ENCODE measurements at regions not wholly inside any gene's neighbourhood (a gene's known extent, or its start where the extent isn't known, plus 50 kb on each side); places are given as distances from the start of the nearest gene placed in this dataset.

- no peak for DNase-seq (ENCODE audit: low spot score)
Measured at GRCh38 chr9:13648068-13648467, 368.6 kb upstream of the MPDZ start.

- no peak for DNase-seq (ENCODE audit: low spot score)
Measured at GRCh38 chr9:13646500-13647021, 367.1 kb upstream of the MPDZ start.

- DNase-seq (ENCODE audit: low spot score): no peak
Measured at GRCh38 chr9:13645557-13645956, 366.1 kb upstream of the MPDZ start.

GRCh38 chr9:13644675-13645074 is 365.2 kb upstream of the MPDZ start:
- DNase-seq (ENCODE audit: low spot score): no peak

- no peak for DNase-seq (ENCODE audit: low spot score)
Measured at GRCh38 chr9:13642646-13643045, 363.2 kb upstream of the MPDZ start.

GRCh38 chr9:13629067-13629466 is 349.6 kb upstream of the MPDZ start:
- DNase-seq (ENCODE audit: low spot score): no peak

GRCh38 chr9:13628526-13628925 is 349.0 kb upstream of the MPDZ start:
- no peak for DNase-seq (ENCODE audit: low spot score)

GRCh38 chr9:13627502-13627901 is 348.0 kb upstream of the MPDZ start:
- no peak for DNase-seq (ENCODE audit: low spot score)

GRCh38 chr9:13627071-13627470 is 347.6 kb upstream of the MPDZ start:
- no peak for DNase-seq (ENCODE audit: low spot score)

GRCh38 chr9:13626601-13627000 is 347.1 kb upstream of the MPDZ start:
- DNase-seq (ENCODE audit: low spot score): no peak

- DNase-seq (ENCODE audit: low spot score): no peak
Measured at GRCh38 chr9:13621872-13622564, 342.5 kb upstream of the MPDZ start.

GRCh38 chr9:13616491-13617035 is 337.1 kb upstream of the MPDZ start:
- DNase-seq (ENCODE audit: low spot score): no peak

- no peak for DNase-seq (ENCODE audit: low spot score)
Measured at GRCh38 chr9:13615660-13616490, 336.4 kb upstream of the MPDZ start.

GRCh38 chr9:13614060-13614459 is 334.6 kb upstream of the MPDZ start:
- no peak for DNase-seq (ENCODE audit: low spot score)

GRCh38 chr9:13613296-13613695 is 333.8 kb upstream of the MPDZ start:
- DNase-seq (ENCODE audit: low spot score): no peak

GRCh38 chr9:13608451-13608850 is 329.0 kb upstream of the MPDZ start:
- no peak for DNase-seq (ENCODE audit: low spot score)

- no peak for DNase-seq (ENCODE audit: low spot score)
Measured at GRCh38 chr9:13607481-13608441, 328.3 kb upstream of the MPDZ start.

GRCh38 chr9:13606586-13606985 is 327.1 kb upstream of the MPDZ start:
- DNase-seq (ENCODE audit: low spot score): no peak

GRCh38 chr9:13603921-13604320 is 324.4 kb upstream of the MPDZ start:
- no peak for DNase-seq (ENCODE audit: low spot score)

- DNase-seq (ENCODE audit: low spot score): no peak
Measured at GRCh38 chr9:13598738-13599137, 319.2 kb upstream of the MPDZ start.

GRCh38 chr9:13597427-13597826 is 317.9 kb upstream of the MPDZ start:
- no peak for DNase-seq (ENCODE audit: low spot score)

GRCh38 chr9:13597004-13597403 is 317.5 kb upstream of the MPDZ start:
- DNase-seq (ENCODE audit: low spot score): no peak
